Hindlimb muscle (tissue), 1 donor: ENCODE measurements at regions not wholly inside any gene's neighbourhood (a gene's known extent, or its start where the extent isn't known, plus 50 kb on each side); places are given as distances from the start of the nearest gene placed in this dataset.
"Not testable (repeated sequence)": the region's sequence is repeated elsewhere in the genome, so short reads cannot be mapped to it uniquely, and the experiment has no call there.

Source experiments
- DNase-seq: peaks from one replicate; pipeline ENCODE4 v3.0.0-alpha.2; 2013

DNA sequence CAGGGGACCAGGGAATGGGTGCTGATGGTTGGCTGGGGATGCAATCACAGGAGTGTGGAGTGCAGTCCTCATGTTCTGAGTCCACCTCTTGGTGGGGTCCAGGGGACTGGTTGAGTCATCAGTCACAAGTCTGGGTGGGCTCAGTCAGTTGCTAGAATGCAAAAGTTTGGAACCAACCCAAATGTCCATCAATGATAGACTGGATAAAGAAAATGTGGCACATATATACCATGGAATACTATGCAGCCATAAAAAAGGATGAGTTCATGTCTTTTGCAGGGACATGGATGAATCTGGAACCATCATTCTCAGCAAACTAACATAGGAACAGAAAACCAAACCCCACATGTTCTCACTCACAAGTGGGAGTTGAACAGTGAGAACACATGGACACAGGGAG is 199.0 kb upstream of the PITRM1 start:
- DNase-seq = not testable (repeated sequence)

DNA sequence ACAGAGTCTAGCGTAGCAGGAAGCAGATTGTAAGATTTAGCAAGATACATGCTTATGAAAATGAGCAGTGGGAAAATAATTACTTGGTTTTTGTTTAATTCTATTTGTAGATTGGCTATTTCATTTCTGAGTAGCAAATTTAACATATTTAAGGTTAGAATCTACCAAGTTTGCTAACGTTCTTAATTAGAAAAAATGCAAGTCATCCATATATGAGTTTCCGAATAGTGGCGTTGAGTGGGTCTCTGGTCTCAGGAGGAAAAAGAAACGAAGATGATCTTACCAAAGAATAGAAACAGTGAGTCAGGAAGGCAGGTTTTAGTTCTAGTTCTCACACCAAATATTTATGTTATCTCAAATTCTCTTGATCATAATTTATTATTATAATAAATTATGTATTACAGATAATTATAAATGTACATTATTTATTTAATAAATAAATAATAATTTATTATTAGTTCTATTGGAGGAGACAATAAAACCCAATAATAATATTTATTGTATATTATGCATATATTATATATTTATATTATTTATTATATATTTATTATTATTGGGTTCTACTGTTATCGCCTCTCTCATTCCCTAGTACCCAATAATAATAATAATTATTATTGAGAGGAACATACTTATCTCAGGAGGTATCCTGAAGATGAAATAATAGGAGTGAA is 194.3 kb upstream of the PITRM1 start:
- no peak for DNase-seq

DNA sequence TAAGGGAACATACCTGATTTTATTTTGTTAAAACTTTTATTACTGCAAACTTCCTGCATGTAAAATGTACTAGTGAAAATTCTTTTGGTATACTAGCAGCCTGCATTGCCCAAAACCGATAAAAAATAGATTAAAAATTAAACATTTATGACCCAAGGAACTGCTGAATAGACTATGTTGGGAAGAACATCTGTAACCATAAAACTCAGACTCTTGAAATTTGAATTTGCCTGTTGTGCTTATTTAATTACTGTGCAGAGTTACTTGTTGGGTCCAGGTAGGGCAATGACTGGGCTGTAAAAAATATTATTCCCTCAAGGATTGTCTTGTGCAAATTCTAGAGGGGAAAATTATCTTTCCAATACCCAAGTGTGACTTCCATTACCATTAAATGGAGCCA is 193.5 kb upstream of the PITRM1 start:
- no peak for DNase-seq

DNA sequence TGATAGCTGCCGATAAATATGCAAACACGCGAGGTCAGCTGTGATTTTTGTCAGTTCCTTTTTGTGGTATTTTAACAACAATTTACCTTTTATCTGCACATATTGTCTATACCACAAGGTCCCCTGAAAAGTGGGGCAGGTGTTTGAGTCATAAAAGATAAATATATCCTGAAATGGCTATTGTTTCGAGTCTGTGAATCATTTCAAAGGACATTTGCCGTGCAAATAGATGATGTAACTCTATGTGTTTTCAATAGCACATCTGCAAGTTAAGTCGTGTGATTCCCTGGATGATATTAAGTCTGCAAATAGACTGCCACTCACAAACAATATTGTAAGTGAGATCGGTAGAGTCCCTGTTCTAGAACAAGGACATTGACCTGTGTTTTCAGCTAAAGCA is 193.0 kb upstream of the PITRM1 start:
- no peak for DNase-seq

DNA sequence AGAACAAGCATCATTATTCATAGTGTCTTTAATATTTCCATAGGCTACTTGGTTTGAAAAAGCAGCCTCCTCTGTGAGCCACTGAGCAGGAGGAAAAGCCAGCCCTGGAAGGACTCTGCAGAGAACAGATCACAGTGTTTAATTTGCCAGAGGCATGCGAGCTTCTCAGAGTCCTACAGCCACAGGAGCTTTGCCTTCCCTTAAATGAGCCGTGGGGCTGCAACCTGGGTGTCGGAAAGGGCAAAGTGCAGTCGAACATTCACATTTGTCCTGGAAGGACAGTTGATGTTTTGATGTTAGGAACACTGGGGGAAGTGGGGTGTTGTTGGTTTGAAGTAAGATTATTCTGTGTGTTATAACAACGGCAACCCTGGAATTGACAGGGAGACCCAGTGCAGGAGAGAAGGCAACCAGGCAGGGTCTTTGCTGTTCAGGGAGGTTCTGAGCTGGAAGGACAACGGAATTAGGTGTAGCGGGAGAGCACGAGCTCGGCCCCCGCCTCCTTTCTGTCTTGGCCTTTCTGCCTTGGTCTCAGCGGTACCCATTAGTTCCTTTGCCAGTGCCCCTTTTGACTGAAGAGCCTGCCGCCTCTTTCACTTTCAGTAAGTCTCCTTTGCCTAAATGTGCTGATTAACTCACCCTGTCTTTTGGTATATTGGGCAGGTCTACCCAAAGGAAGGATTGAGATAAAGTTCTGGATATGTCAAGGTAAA is 192.3 kb upstream of the PITRM1 start:
- DNase-seq = no peak

DNA sequence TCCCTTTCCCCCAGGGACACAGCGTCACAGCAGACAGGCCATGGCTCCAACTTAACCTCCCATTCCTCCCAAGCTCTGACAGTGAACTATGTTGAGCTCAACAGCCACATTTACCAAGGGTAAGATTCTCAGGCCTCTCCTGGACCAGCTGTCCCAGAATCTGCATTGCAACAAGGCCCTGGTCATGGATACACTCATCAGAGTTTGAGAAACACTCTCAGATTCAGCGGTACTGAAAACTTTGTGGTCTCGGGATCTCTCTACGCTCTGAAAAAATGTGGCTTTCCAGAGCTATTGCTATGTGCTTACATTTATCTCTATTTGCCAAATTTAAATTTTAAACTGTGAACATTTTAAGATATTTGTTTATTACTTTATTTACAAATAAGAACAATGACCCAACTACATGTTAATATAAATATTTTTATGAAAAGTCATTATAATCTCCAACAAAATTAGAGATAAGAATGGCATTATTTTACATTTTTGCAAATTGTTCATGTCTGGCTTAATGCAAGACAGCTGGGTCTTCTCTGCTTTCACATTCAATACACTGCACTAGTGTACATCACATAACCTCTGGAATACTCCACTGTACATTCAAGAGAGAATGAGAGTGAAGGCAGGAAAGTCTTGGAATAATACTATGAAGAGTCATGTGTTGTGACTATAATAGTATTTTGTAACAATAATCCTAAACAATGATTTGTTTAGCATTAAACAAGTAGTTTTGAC is 190.9 kb upstream of the PITRM1 start:
- DNase-seq = no peak

DNA sequence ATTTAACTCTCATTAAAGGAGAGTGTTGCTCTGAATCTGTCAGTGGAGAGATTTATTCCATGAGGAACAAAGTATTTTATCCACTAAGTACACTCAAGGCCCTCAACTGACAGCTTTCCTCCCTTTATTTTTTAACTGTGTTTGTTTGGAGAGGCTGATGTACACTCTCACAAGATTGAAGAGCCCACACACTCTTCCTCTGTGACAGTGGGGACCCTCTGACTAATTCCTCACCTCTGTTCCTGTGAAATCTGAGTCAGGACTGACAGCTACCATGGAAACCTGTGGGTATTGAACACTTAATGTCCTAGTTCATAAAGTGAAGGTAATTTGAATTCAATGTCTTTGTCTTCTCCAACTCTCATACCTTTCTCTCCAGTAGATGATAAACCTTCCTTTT is 189.8 kb upstream of the PITRM1 start:
- DNase-seq = no peak

DNA sequence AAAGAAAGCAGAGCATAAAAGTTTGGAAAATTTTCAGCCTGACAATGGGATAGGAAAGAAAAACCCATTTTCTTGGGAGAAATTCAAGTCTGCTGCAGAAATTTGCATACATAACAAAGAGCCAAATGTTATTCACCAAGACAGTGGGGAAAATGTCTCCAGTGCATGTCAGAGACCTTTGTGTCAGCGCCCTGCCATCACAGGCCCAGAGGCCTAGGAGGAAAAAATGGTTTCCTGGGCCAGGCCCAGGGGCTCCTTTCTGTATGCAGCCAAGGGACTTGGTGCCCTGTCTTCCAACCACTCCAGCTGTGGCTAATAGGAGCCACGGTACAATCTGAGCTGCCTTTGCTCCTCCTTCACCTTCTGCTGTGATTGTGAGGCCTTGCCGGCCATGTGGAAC is 189.1 kb upstream of the PITRM1 start:
- DNase-seq = no peak

DNA sequence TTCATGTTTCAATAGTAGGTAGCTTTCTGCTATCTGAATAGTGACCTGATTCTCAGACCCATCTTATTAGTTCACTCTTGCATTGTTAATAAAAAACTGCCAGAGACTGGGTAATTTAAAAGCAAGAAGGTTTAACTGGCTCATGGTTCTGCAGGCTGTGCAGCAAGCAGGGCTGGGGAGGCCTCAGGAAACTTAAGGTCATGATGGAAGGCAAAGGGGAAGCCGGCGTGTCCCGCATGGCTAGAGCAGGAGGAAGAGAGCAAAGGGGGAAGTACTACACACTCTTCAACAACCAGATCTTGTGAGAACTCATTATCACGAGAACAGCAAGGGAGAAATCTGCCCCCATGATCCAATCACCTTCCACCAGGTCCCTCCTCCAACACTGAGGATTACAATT is 185.2 kb upstream of the PITRM1 start:
- no peak for DNase-seq

DNA sequence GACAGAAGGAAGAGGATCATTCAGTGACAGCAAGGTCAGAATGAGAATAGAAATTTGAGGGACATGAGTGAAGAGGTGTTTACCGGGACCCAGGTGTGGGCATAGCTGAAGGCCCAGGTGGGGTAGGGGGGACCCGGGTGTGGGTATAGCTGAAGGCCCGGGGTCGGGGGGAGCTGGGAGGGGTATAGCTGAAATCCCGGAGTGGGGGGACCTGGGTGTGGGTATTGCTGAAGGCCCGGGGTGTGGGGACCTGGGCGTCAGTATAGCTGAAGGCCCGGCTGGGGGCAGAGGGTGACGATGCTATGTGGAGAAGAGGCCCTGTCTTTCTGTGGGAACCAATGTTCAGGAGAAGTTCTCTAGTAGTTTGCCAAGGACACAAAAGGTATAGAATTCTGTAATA is 183.0 kb upstream of the PITRM1 start:
- no peak for DNase-seq

DNA sequence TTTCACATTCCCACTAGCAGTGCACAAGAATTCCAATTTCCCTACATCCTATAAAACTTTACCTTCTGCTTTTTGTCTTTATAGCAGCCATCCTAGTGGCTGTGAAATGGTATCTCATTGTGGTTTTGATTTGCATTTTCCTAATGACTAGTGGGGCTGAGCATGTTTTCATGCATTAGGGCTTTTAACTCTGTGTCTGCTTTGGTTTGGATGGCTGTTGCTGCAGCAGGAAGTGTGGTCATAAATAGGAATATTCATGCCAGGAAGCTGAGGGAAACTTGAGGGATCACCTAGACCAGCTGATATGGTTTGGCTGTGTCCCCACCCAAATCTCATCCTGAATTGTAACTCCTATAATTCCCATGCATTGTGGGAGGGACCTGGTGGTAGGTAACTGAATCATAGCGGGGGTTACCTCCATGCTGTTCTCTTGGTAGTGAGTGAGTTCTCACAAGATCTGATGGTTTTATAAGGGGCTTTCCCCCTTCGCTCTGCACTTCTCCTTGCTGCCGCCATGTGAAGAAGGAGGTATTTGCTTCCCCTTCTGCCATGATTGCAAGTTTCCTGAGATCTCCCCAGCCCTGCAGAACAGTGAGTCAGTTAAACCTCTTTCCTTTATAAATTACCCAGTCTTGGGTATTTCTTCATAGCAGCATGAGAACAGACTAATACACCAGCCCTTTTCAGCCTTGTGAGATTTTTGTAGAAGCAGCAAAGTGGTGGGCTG is 181.8 kb upstream of the PITRM1 start:
- DNase-seq = no peak

DNA sequence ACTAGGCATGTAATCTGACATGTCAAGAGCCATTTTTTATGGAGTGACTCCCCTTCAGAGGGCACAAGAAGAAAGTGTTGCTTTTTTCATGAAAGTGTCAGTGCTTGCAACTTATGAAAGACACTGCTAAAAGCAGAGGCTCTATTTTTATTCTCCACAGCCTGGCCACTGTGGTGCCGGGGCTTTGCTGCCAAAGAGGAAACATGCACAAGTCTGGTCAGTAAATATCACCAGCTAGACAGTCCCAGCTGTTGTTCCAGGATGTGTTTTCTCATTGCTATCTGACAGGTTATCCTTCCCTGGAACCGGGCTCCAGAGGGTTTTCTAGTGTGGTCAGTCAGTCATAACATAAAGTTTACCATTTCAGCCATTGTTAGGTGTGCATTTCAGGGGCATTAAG is 180.7 kb upstream of the PITRM1 start:
- DNase-seq = no peak

DNA sequence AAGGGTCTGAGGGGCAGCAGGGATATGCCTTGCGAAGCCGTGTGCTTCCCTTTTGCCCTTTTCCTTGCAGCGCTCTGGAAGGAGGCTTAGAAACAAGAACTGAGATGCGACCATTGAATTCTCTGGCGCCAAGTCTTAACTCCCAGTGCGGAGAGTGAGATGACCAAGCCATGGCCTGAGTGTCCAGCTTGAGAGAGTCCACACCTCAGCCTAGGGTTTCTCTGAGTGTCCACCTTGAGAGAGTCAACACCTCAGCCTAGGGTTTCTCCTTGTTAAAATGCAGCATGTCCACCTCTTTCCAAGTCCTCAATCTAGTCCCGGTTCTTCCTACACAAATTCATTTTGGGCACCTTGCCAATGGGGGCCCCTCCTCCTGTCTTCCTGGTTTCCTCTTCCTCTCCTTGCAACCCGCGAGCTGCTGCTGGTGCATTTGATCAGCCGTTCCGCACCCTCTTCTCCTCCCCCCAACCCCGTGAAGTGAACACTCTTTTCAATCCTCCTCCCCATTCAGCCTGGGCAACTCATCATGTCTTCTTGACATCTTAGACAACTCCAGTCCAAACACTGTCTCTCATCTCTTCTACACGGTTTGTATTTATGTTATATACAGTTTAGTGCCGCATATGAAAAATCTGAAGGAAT is 178.2 kb upstream of the PITRM1 start:
- DNase-seq = no peak

DNA sequence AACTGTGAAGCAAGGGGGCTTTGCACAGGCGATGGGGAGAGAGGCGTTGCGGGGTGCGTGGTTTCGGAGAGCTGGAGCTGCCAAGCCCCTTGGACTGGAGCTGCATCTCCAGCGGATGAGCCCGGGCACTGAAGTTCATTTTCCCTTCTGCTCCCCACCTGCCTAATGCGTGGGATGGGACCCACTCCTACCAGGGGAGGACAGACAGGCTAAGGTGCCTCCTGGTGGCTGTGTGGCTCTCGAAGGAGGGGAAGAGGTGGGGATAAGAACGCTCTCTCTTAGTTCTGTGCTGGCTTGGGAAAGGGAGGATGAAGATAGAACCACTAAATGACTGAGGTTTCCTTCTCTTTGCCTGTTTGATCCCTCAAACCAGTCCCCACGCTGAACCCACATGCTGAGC is 177.6 kb upstream of the PITRM1 start:
- DNase-seq = no peak

DNA sequence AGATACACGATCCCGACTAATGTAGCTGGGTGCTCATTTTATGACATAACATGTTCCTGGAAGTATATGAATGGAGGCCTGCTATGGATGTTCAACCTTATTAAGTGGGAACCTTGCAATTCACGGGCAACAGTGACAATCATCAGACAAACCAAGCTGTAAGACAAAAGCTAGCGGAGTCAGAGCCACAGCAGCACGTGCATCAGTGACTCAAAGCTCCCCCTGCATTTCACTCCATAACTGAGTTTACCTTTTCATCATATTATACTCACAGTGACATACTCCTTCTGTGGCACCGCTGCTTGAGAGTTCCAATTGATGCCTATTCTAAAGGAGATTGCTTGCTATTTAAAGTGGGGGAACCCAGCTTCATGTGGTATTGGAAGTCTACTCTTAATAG is 176.0 kb upstream of the PITRM1 start:
- no peak for DNase-seq

DNA sequence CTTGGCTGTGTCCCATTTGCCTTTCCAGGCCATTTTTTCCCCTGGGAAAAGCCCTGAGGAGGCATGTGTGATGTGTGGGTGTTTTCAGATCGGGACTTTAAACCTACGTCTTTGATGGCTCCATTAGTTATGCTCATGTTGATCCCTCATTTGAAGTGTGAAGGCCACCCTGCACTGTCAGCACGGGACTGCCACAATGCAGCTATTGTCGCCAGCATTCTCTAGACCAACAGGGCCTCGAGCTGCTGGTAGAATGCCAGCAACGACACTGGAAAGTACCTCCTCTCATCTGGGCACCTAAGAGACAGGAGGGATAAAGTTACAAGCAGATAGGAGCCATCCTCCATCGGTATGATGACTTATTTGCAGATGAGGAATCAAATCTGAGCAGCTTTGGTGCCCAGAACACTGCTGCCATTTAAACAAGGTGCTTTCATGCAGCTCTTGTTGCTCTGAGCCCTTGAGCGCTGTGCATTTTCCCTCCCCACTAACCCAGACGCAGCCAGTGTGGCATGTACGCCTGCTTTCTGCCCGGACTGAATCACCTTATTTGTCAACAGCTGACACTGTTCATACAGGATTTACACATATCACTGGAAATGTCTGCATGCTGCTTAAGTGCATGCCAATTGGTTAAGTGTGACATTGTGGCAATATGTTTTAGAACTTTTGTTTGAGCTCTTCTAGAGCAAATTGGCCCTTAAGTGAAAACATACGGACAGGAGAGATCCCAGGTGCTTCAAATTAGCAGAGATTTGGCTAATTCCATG is 175.0 kb upstream of the PITRM1 start:
- DNase-seq = no peak

DNA sequence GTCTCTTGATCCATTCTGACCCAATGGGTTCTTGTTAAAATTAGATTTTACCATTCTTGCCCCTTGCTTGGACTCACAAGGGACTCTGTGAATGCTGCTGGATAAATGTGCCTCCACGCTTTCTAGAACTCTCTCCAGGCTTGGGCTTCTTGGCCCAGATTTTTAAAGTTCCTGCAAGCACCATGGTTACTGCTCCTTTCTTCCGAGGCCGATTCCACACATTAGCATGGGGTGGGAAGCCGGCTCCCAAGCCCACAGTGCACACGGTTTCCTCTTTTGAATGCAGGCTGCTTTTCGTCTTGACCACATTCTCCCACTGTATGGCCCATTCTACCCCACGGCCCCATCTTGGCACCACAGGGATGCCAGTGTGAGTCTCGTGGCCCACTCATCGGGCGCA is 174.3 kb upstream of the PITRM1 start:
- DNase-seq = no peak

DNA sequence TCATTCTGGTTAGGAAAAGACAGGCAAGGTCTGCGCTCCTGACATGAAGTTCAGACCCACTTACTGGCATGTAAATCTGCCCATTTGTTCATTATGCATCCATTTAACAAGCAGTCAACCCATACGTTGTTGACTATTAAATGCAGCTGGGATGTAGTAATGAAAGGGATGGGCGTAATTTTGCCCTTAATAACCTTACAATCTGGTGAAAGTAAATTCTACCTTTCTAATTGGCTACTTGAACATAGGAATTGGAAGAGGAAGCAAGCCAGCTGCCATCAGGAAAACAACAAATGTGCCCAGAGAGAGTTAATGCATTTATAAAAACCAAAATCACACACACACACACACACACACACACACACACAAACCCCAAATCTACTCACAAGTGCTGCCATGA is 170.2 kb upstream of the PITRM1 start:
- no peak for DNase-seq

DNA sequence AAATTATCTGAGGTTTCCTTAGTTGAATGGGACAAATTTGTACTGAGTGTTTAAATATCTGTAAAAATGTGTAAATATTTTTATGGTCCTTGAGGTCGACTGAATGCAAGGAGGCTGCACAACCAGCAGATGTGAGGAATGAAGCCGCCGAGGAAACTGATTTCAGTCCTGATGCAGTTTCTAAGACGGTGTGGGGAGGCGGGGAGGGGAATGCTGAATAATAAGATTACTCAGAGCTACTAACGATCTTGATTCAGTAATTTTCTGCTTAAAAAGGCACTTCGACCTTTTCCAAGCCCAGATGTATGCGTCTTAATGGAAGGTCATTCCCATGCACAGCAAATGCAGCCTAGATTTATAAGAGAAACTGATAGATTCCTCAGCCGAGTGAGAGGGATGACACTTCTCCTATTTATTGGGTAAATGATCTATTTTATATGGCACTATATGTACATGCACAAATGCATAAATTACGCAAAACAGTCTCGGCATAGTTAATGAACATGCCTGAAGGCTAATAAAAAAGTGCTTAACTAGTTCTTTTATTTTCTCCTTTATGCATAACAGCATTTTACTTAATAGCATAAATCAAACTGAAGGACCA is 167.6 kb upstream of the PITRM1 start:
- DNase-seq = no peak

DNA sequence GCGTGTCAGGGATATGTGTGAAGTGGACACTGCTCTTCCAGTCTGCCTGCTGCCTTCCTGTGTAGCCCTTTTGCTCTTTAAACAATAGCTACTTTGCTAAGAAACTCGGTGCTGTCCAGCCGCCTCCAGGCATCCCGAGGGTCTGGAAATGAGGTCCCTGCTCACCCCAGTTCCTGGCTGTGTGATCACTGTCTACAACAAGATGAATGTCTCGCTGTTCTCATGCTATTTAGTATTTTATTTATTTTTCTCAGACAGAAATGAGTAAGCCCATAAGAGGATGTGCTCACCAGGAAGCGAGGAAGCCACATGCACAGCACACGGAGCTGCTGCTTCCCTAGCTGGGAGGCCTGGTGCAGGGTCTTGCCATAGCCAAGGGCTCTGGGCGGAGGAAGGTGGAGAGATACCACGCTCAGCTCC is 167.0 kb upstream of the PITRM1 start:
- no peak for DNase-seq

DNA sequence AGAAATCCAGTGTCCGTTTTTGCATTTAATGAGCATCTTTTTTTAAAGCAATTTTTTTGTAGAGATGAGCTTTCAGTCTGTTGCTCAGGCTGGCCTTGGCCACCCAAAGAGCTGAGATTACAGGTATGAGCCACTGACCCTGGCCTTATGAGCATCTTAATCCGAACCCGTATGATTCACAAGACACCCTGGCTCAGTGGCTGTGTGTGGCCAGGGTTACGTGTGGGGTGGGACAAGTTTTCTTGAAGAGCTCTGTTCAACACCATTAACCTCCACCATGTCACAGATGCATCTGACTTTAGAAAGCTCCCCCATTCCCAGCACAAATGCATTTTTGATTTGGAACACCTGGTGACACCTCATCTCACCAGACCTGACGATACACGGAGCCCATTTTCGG is 166.5 kb upstream of the PITRM1 start:
- no peak for DNase-seq

DNA sequence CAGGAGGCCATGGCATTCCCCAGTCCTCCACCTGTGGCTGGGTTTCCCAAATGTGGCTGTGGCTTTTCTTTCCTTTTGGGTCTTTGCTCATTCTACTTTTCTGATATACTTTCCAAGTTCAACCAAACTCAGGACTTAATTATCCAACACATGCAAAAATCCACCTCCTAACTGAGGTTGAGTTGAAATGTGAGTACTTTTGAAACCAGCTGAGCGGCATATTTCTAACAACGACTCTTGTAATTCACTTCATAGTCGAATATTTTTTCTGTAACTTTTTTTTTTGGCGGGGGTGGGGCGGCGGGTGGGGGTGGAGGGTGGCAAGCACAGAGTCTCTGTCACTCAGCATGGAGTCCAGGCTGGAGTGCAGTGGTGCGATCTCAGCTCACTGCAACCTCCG is 165.2 kb upstream of the PITRM1 start:
- no peak for DNase-seq
